PFSK-1 (cell line): ENCODE measurements at regions not wholly inside any gene's neighbourhood (a gene's known extent, or its start where the extent isn't known, plus 50 kb on each side); places are given as distances from the start of the nearest gene placed in this dataset.

Experiments used
- FOXP2 ChIP-seq: optimal IDR thresholded peaks from 2 replicates; pipeline ENCODE3; 2011; ENCODE audit warnings: borderline replicate concordance, control low read depth, inconsistent platforms; ENCODE audit not compliant: insufficient read depth; ENCODE audit errors: extremely low read length, extremely low read depth
- POLR2AphosphoS5 ChIP-seq: IDR thresholded peaks from 2 replicates; pipeline ENCODE4 v1.6.1; 2012; ENCODE audit warnings: low read depth, mild to moderate bottlenecking, control low read depth, low read length, moderate library complexity
- REST ChIP-seq, 2 experiments: IDR thresholded peaks; 2 replicates each; pipeline versions ENCODE4 v1.6.1 to v1.8.0; 2011 to 2012; ENCODE audit warnings: low read depth in 2 of 2, low read length in 2 of 2, control low read depth in 1 of 2, inconsistent platforms in 1 of 2, mild to moderate bottlenecking in 1 of 2, moderate library complexity in 1 of 2; ENCODE audit not compliant: insufficient read depth in 1 of 2
- SIN3A ChIP-seq: IDR thresholded peaks from 2 replicates; pipeline ENCODE4 v1.6.1; 2012; ENCODE audit warnings: mild to moderate bottlenecking, low read length, moderate library complexity, borderline replicate concordance; ENCODE audit not compliant: insufficient read depth
- TAF1 ChIP-seq: IDR thresholded peaks from 2 replicates; pipeline ENCODE4 v1.6.1; 2012; ENCODE audit warnings: low read length, control low read depth, borderline replicate concordance; ENCODE audit not compliant: insufficient read depth

- TF ChIP-seq REST (IDR thresholded peaks at IDR 0.05; ENCODE audit: insufficient read depth in 1 of 2, low read depth in 2 of 2, low read length in 2 of 2) (no peak), POLR2AphosphoS5 (no peak), FOXP2 (no peak), TAF1 (no peak), SIN3A (no peak)
Measured at GRCh38 chr17:14925498-14925897, 339.6 kb downstream of the PMP22 start.

GRCh38 chr17:14923981-14924380, 341.1 kb downstream of the PMP22 start:
- no peak for TF ChIP-seq SIN3A
- TF ChIP-seq TAF1: no peak
- no peak for TF ChIP-seq POLR2AphosphoS5
- TF ChIP-seq REST (IDR thresholded peaks at IDR 0.05; ENCODE audit: insufficient read depth in 1 of 2, low read depth in 2 of 2, low read length in 2 of 2): no peak
- TF ChIP-seq FOXP2: no peak

- no peak for TF ChIP-seq POLR2AphosphoS5
- TF ChIP-seq TAF1: no peak
- TF ChIP-seq SIN3A: no peak
- TF ChIP-seq REST (IDR thresholded peaks at IDR 0.05; ENCODE audit: insufficient read depth in 1 of 2, low read depth in 2 of 2, low read length in 2 of 2): no peak
Measured at GRCh38 chr17:14922411-14922810, 342.7 kb downstream of the PMP22 start.

GRCh38 chr17:14921936-14922335, 343.2 kb downstream of the PMP22 start:
- TF ChIP-seq POLR2AphosphoS5 (no peak), TAF1 (no peak), SIN3A (no peak), FOXP2 (no peak), REST (IDR thresholded peaks at IDR 0.05; ENCODE audit: insufficient read depth in 1 of 2, low read depth in 2 of 2, low read length in 2 of 2) (no peak)

GRCh38 chr17:14919631-14920213, 345.4 kb downstream of the PMP22 start:
- TF ChIP-seq POLR2AphosphoS5 (no peak), TAF1 (no peak), FOXP2 (no peak)
